ENCODE measurements at regions not wholly inside any gene's neighbourhood (a gene's known extent, or its start where the extent isn't known, plus 50 kb on each side); places are given as distances from the start of the nearest gene placed in this dataset.
"Not testable (repeated sequence)": the region's sequence is repeated elsewhere in the genome, so short reads cannot be mapped to it uniquely, and the experiment has no call there.

DNA sequence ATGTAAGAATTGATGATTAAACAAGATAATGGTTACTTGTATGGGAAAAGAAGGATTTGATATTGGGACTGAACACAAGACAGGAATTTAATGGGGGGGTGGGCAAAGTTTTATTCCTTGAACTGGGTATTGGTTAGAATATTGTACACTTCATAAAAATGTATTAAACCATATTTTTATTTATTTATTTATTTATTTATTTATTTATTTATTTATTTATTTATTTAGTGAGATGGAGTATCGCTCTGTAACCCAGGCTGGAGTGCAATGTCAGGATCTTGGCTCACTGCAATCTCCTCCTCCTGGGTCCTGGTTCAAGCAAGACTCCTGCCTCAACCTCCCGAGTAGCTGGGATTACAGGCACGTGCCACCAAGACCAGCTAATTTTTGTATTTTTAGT, 287.1 kb upstream of the SLITRK5 start:
- DNase-seq: no peak

DNA sequence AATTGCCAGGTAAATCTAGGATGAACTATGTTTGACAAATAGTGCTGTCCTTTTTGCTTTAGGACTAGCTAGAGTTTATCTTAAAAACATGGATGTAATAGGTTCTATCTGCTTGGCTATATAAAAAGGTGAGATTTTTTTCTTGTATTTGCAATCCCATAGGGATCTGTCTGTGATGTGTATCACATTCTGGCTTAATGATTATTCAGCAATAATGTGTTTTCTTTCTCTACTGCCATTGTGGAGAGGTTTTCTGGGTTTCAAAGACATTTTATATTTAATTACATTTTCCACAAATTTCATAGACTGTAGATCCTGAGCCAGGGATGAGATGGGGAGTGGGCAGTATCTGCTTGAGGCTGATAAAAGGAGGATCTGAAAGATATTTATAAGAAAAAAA, 277.8 kb upstream of the SLITRK5 start:
- no peak for DNase-seq

DNA sequence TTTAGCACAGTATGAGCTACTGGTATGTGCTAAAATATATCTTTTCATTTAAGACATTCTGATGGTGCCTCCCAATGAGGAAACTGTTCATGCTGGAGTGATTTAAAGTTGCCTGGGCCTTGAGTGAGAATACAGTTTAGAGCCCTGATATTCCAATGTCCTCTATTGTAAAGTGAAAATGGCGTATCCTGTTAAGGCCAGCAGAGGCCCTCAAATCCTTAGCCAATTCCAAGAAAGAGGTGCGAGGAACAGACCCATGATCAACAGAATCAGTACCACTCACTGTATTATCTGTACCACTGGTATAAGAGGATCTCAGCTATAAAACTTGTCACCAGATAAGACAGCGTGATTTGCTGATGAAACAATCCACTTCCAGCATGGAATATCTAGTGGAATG, 273.1 kb upstream of the SLITRK5 start:
- DNase-seq: no peak

DNA sequence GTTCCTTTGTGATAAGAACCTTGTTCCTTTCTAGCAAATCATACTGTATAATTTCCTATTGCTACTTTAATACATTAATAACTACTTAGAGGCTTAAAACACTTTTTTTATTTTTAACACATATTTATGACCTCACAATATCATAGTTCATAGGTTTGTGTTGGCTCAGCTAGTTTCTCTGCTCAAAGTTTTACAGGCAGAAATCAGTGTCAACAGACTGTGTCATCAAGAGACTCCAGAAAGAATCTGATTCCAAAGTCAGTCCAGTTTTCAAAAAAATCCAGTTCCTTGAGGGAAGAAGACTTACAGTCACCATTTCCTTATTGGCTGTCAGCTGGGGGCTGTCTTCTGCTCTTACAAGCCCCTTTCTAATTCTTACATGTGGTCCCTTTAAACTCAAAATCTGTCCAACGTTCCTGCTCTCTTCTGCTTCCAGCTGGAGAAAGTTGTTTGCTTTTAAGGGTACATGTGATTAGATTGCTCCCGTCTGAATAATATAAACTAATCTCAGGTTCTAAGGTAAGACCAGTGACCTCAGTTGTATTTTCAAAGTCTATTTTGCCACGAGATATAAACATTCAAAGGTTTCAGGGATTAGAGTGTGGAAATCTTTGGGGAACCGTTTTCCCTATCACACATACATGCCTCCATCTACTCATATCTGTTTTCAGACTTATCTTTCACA, 267.3 kb upstream of the SLITRK5 start:
- no peak for DNase-seq

DNA sequence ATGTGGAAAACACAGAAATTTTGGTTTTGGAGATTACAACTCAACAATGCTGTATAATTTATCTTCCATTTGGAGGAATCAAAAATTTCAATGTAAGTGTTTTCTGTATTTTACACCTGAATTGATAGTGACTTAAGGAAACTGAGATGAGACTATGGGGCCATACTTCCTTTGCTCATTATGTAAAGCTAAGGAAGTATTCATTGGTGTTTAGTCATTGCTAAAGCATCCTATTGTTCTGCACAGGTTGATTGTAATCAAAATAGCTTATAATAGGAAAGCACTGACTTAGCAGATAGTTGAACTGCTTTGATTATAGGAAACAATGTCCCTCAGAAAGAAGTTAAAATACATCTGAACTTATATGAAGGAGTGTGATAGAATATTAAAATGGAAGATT, 244.4 kb upstream of the SLITRK5 start:
- no peak for DNase-seq

DNA sequence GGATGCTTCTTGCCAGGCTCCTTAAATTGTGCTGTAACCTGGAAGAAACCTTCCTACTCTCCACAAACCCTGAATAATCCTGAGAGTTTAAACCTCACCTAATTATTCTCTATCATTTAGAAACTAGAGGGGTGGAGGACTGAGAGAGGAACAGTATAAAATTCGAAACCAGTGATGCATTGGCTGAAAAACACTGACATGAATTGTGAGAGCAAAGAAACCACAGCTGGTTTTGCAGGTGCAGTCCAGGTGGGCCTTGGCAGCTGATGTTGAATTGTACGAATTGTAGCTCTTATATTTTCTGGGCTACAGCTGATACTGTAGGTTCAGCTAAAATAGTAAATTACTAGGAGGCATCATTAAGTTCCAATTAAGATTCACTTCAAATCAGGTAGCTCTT, 227.0 kb upstream of the SLITRK5 start:
- no peak for DNase-seq

DNA sequence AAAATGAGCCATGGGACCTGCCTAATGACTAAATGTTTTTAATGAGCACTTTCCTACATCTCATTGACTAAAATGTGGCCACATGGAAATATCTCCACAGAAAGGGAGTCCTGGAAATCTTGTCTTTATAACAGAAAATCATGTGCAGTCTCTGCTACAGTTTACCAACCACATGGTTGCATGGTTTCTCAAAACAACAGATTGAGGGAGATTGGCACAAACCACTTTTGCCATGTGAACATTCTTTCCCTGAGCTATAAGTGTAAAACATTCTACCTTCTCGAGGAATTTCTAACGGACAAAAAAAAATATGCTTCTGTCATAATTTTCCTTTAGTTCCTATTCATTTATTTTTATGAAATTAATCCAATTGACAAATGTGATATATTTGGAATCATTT, 218.9 kb upstream of the SLITRK5 start:
- no peak for DNase-seq

DNA sequence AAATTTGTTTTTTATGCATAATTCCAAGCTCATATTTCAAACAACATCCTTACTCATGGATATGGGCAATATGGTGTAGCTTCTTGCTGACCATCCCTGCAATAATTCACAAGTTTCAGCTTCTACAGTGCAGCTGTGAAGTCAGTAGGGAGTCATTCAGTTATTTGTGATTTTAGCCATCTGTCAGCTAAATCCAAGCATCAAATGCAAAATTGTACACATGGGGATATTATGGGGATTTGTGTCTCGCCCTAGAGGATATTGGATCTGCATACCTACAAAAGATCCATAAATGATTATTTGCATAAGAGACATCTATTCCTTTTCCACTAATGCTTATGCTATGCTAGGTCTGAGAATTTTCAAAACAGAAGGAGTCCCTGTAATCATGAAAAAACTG, 217.9 kb upstream of the SLITRK5 start:
- DNase-seq: no peak

DNA sequence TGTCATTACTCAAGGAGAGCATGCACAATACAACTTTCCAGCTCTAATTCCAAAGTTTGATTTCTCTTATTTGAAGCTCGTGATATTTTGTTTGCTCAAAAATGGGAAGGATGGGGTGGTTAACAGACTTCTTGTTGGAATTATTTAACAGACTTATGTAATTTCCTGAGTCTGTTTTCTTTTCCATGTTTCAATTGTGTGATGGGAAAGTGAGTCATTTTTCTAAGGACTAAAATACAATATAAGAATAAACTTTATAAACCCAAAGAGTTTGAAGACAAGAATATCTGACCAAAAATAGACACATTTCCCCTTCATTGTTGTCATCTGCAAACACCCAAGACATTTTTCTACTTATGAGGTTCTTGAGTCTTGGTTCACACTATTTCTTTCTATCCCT, 211.8 kb upstream of the SLITRK5 start:
- DNase-seq: no peak

DNA sequence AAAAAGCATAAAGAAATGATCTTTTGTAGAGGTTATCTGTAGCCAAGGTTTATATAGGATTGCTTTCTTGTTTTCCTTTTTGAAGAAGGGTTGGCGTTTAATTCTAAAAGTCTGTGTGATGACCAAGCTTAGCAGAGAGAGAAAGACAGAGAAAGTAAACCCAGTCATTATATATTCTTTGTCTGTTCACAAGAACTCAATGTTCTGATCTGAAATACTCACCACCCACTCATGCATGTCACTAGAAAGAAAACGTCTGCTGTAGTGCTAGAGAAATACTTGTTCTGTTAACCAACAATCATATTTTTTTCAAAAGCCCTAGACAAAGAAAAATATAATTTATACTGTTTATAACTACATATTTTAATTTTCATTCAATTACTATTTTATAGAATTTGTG, 173.7 kb upstream of the SLITRK5 start:
- DNase-seq: no peak

DNA sequence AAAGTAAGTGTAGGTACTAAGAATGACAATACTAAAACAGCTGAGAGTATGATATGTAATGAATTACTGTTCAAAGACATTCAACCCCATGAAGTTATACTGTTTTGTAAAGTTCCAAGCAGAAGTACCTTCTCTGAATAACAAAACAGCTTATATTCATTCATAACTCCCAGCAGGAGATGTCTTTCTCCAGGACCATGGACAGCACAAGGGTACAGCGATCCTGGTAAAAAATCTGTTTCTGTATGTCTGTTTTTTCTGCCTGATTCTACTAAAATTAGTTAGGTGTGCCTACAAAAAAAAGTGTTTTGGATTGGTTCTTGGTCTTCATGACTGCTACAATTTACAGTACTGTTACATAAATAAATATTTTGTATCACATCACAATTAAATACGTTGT, 172.5 kb upstream of the SLITRK5 start:
- DNase-seq: no peak

DNA sequence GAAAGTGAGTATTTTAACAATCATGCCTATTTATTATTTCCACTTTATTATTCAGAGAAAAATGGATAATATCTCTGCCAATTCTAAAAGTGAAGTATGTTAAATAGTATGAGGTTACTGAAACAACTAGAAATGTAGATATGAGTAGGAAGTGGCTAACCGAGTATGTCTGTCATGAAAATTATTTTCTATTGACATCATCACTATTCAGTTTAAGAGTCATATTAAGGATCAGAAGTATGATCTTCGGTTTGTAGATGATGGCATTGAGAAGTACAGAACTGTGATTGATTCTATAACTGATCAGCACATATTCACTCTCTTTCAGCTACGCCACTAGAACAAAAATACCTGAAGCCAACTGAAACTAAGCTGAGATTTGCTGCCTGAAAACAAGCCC, 146.4 kb upstream of the SLITRK5 start:
- no peak for DNase-seq

DNA sequence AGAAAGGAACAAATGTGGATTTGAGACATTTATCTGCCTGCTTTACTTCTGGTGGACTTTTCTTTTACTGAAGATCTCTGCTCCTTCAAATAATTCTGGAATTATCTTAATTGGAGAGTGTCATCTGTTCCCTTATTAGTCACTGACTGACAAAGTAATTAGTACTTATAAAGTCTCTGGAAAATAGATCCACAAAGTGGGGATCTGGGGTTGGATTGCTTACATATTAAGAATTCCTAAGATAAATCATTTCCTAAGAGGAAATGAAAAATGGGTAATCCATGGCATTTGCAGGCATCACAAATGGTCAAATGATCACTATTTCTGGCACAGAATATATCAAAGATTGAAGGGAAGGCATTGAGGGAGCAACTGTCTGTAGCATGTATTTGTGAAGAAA, 137.4 kb upstream of the SLITRK5 start:
- no peak for DNase-seq

DNA sequence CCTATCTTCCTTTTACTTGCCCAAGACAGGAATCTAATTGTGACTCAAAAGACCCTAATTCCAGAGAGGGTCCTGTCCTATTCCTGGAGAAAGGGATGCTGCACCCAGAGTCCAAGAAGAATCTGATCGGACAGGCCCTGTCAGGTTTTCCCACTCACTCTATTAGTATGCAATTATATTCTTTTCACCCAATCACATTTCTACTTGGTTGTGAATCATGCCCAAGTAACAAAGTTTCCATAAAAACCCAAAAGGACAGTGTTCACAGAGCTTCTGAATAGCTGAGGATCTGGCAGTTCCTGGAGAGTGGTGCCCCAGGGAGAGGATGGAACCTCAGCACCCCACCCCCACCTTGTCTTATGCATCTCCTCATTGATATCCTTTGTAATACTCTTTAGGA, 135.3 kb upstream of the SLITRK5 start:
- no peak for DNase-seq

DNA sequence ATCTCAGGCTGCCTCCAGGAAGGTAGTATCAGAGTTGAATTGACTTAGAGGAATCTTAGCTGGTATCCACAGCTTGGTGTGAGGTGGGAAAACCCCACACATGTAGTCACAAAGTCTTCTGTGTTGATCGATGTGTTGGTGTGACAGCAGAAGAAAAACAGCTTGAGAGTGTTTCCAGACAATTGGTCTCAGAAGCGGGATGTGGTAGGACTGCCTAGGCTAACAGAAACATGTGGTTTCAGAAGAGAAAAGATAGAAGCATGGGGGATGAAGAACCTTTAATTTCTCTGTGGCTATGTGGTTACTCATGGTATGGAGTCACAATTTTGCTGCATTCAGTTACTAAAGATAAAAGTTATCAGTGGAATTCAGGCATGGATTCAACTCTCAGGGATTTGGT, 134.7 kb upstream of the SLITRK5 start:
- no peak for DNase-seq

DNA sequence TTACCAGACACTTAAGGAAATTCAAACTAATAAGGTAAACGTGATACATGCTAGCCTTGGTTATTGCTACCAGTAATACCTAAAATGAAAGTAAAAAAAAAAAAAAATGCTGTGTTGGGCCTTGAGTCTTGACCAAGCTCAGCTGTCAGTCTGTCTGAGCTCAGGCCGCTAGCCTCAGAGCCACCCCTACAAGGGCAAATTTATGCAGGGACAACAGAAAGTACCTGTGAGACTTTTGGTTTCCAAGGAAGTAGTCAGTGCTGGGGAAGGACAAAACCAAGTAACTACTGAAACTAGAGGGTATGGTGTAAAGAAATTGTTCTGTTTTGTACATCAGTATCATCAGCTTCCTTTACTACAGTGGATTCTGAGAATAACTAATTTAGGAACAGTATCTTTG, 134.3 kb upstream of the SLITRK5 start:
- DNase-seq: no peak

DNA sequence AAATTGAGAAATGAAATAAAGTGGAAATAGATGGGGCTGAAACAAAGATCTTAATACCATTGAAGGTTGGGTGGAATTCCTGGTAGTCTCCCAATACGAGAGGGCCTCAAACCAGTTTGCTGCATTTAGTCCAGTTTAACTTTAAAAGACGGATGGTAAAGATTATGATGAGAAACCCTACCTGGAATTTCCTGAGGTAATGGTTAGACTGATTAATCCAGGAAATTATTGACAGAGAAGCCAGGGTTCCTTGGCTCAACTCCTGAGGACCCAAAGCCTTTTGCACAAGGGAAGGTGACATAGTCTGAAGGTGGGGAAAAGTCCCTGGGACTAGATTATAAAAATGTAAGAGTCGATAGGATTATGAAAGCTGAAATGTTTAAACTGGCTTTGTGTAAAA, 133.2 kb upstream of the SLITRK5 start:
- DNase-seq: no peak

DNA sequence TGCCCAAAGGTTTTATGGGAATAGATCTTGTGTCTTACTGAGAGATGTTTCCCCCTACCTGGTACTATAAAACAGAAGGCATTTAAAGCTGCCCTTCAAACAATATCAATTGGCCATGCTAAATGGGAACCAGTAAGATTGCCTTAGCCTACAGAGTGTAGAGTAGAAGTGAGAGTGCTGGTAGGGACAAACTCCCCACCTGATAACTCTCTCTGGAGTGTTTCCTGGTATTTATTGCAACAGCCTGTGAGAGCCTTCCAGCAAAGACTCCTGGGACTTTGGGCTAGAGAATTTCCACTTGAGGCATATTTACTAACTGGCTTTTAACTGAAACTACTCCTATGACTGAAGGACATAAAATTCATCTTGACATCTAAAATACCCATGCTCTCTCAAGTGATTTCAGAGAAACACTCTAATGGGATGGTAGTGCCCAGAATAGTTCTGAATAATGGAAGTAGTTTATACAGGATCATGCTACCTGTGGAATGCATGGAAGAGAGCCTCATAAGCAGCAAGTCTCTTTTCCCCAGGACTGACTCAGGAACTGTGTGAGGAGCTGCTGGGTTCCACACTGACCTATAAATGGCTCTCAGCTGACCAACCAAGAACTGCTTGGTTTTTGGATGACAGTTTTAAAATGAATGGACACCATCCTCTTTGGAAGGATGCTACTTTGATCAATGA, 132.7 kb upstream of the SLITRK5 start:
- no peak for DNase-seq

DNA sequence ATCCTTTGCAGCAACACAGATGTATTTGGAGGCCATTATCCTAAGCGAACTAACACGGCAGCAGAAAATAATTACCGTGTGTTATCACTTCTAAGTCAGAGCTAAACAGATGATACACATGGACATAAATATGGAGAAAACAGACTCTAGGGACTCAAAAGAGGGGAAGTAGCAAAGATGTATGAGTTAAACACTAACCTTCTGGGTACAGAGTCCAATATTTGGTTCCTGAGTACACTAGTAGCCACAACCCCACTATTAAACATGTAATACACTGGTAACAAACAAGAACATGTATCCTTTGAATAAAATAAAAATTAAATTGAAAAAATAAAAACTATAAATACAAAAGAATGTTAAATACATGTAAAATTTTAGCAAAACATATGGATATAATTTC, 118.0 kb upstream of the SLITRK5 start:
- no peak for DNase-seq

DNA sequence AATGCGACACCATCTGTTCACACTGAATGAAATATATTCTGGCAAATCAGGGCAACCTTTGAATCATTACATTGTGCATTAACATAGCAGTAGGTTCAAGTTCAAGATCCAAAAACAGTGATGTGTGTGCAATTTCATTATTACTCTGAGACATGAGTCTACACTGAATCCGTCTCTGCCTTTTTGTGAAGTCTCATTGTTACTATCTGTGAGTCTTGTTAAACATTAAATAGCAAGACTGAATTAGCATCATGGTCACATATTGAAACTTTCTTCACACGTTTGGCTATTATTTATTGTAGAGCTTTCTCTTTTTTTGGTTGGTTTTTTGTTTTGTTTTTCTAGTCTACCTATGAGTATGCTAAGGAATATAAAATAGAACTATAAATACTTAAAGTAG, 117.1 kb upstream of the SLITRK5 start:
- DNase-seq: no peak

DNA sequence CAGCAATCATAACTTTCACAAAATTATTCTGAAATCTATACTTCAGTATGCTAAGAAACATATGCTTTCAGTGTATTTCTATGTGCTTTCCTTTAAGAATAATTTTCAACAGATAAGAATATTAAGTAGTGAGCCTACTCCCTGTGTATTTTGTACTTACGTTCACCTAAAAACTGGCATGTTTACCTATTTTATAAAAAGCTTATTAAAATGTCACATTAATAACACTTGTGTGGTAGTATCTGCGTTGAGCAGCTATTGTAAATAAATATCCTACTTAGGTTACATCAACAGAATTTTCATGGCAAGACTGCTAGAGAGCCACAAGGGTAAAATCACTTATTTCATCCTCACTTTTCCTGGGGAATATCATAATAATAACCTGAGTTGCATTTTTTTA, 113.4 kb upstream of the SLITRK5 start:
- DNase-seq: no peak

DNA sequence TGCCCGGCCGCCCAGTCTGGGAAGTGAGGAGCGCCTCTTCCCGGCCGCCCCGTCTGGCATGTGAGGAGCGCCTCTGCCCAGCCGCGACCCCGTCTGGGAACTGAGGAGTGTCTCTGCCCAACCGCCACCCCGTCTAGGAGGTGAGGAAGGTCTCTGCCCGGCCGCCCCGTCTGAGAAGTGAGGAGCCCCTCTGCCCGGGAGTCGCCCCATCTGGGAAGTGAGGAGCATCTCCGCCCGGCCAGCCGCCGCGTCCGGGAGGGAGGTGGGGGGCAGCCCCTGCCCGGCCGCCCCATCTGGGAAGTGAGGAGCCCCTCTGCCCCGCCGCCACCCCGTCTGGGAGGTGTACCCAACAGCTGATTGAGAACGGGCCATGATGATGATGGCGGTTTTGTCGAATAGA, 109.6 kb upstream of the SLITRK5 start:
- not testable (repeated sequence) for DNase-seq

DNA sequence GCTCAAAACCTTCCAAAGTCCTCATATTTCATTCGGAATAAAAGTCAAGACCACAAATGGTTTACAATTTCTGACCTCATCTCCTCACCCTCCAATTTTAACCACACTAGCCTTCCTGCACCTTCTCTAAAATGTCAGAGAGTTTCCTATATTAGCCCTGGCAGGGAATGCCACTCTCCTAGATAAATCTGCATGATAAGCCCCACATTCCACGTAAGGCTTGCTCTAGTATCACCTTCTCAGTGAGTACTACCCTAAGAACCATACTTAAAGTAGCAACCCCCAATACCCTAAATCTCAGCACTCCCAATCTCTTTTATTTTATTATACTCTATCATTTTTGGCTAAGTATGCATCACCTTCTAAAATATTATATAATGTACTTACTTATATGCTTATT, 100.5 kb upstream of the SLITRK5 start:
- DNase-seq: no peak

DNA sequence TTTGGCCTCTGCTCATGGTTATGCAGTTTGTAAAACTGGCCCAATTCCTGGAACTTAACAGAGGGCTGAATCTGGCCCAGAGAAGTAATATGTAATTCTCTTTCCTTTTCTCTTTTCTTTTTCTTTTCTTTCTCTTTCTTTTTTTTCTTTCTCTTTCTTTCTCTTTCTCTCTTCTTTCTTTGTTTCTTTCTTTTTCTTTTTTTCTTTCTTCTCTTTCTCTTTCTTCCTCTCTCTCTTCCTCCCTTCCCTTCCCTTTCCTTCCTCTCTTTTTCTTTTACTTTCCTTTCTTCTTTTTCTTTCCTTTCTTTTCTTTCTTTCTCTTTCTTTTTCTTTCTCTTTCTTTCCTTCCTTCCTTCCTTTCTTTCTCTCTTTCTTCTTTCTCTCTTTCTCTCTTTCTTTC, 88.8 kb upstream of the SLITRK5 start:
- no peak for DNase-seq

DNA sequence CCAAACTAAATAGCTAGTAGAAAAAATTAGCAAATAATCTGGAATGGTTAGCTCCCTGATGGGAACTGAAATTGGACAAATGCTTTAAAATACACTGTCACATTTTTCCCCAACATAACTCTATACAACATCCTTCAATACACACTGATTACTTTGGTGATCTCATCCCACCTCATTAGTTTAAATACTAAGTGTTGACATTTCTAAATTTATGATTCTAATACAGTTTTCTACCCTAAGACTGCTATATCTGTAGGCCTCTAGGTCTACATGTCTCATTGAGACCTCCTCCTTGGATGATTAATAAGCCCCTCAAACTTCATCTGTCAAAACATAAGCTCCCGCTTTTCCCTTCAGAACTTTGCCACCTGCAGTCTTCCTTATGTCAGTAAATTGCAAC, 80.7 kb upstream of the SLITRK5 start:
- no peak for DNase-seq
